Limb (tissue), 2 donors: ENCODE measurements at regions not wholly inside any gene's neighbourhood (a gene's known extent, or its start where the extent isn't known, plus 50 kb on each side); places are given as distances from the start of the nearest gene placed in this dataset.
"Not testable (repeated sequence)": the region's sequence is repeated elsewhere in the genome, so short reads cannot be mapped to it uniquely, and the experiment has no call there.

Experiments
- DNase-seq, 2 donors: peaks; one replicate each; pipeline ENCODE4 v3.0.0-alpha.2; 2016; ENCODE audit errors: extremely low spot score in 2 of 2

- no peak for DNase-seq
These were observed 1327.9 kb downstream of the BRINP3 start for GRCh38 chr1:189149547-189150375.

- no peak for DNase-seq
These were observed 1327.0 kb downstream of the BRINP3 start for GRCh38 chr1:189150624-189151023.

- no peak for DNase-seq
These were observed 1326.3 kb downstream of the BRINP3 start for GRCh38 chr1:189151361-189151760.

- DNase-seq: no peak
These were observed 1325.0 kb downstream of the BRINP3 start for GRCh38 chr1:189152685-189153084.

GRCh38 chr1:189158155-189158554 is 1319.5 kb downstream of the BRINP3 start:
- no peak for DNase-seq

GRCh38 chr1:189175889-189176288 is 1301.8 kb downstream of the BRINP3 start:
- no peak for DNase-seq

- no peak for DNase-seq
These were observed 1297.6 kb downstream of the BRINP3 start for GRCh38 chr1:189180057-189180456.

GRCh38 chr1:189185097-189185496 is 1292.6 kb downstream of the BRINP3 start:
- DNase-seq: no peak

GRCh38 chr1:189192741-189193520 is 1284.7 kb downstream of the BRINP3 start:
- no peak for DNase-seq

GRCh38 chr1:189205863-189206262 is 1271.8 kb downstream of the BRINP3 start:
- DNase-seq: no peak

GRCh38 chr1:189206617-189207016 is 1271.0 kb downstream of the BRINP3 start:
- DNase-seq: no peak

- no peak for DNase-seq
These were observed 1265.9 kb downstream of the BRINP3 start for GRCh38 chr1:189211742-189212141.

- no peak for DNase-seq
These were observed 1265.1 kb downstream of the BRINP3 start for GRCh38 chr1:189212606-189213005.

- no peak for DNase-seq
These were observed 1260.8 kb downstream of the BRINP3 start for GRCh38 chr1:189216886-189217285.

- no peak for DNase-seq
These were observed 1260.0 kb downstream of the BRINP3 start for GRCh38 chr1:189217646-189218045.

- no peak for DNase-seq
These were observed 1256.9 kb downstream of the BRINP3 start for GRCh38 chr1:189220750-189221149.

GRCh38 chr1:189225794-189226145 is 1251.9 kb downstream of the BRINP3 start:
- DNase-seq: not testable (repeated sequence)

GRCh38 chr1:189226779-189227178 is 1250.9 kb downstream of the BRINP3 start:
- DNase-seq: no peak

GRCh38 chr1:189237008-189237407 is 1240.7 kb downstream of the BRINP3 start:
- no peak for DNase-seq

- DNase-seq: no peak
These were observed 1223.9 kb downstream of the BRINP3 start for GRCh38 chr1:189253601-189254350.

- DNase-seq: not testable (repeated sequence)
These were observed 1216.5 kb downstream of the BRINP3 start for GRCh38 chr1:189261128-189261527.

GRCh38 chr1:189269011-189269410 is 1208.7 kb downstream of the BRINP3 start:
- no peak for DNase-seq
